LNCAP (cell line): ENCODE measurements at regions not wholly inside any gene's neighbourhood (a gene's known extent, or its start where the extent isn't known, plus 50 kb on each side); places are given as distances from the start of the nearest gene placed in this dataset.

Experiments
- CTCF ChIP-seq: fragments of 450-650 bp; IDR thresholded peaks from 2 replicates; pipeline ENCODE4 v1.5.1; 2017; ENCODE audit warnings: mild to moderate bottlenecking

- no peak for TF ChIP-seq CTCF
These were observed 145.5 kb upstream of the SOX9 start for GRCh38 chr17:71975331-71975801.

GRCh38 chr17:71976011-71976649, 144.7 kb upstream of the SOX9 start:
- no peak for TF ChIP-seq CTCF

- no peak for TF ChIP-seq CTCF
These were observed 142.4 kb upstream of the SOX9 start for GRCh38 chr17:71978435-71978834.

GRCh38 chr17:71980171-71980570, 140.6 kb upstream of the SOX9 start:
- TF ChIP-seq CTCF: no peak

GRCh38 chr17:71983828-71984227, 137.0 kb upstream of the SOX9 start:
- TF ChIP-seq CTCF: no peak

GRCh38 chr17:71985111-71986039, 135.4 kb upstream of the SOX9 start:
- TF ChIP-seq CTCF: no peak

GRCh38 chr17:71986886-71987285, 133.9 kb upstream of the SOX9 start:
- no peak for TF ChIP-seq CTCF
